IMR-90 (cell line): ENCODE measurements at regions not wholly inside any gene's neighbourhood (a gene's known extent, or its start where the extent isn't known, plus 50 kb on each side); places are given as distances from the start of the nearest gene placed in this dataset.

Experiments used
- ATAC-seq: fragments of 200-7000 bp; cut with Tn5 transposase; 2 replicates; pipeline ENCODE4 v1.9.1; 2020; ENCODE audit warnings: low read depth, mild to moderate bottlenecking, moderate library complexity
- BruUV-seq: library from RNA; stranded (reverse); fragments of 400-500 nt; replicated peaks from 2 replicates; lab custom pipeline; 2021; lab: Mats Ljungman, UMichigan
- CTCF ChIA-PET: fragments of 300-600 bp; formaldehyde crosslinking; extraction: SDS; loops from one replicate; lab custom pipeline; 2021; ENCODE audit warnings: antibody characterized with exemption; lab: Yijun Ruan, JAX
- POLR2A ChIA-PET: fragments of 300-600 bp; sonication (Branson Sonifier 250); formaldehyde crosslinking; loops from one replicate; lab custom pipeline; 2022; ENCODE audit warnings: antibody characterized with exemption; ENCODE audit not compliant: unreplicated experiment; lab: Charles Lee
- DNase-seq: peaks from one replicate; pipeline ENCODE4 v3.0.0; 2013
- H2AFZ ChIP-seq: replicated peaks from 2 replicates; pipeline ENCODE3; 2013; ENCODE audit warnings: low read length, mild to moderate bottlenecking; ENCODE audit not compliant: poor library complexity
- H2AK5ac ChIP-seq: 2 replicates; pipeline ENCODE4 v1.6.1; 2013; ENCODE audit warnings: low read depth, low read length, inconsistent platforms
- H2AK9ac ChIP-seq: replicated peaks from 2 replicates; pipeline ENCODE3; 2013; ENCODE audit warnings: mild to moderate bottlenecking, low read depth, low read length, moderate library complexity; ENCODE audit not compliant: poor library complexity
- H2BK120ac ChIP-seq: 2 replicates; pipeline ENCODE4 v1.6.1; 2013; ENCODE audit warnings: low read depth, low read length, inconsistent platforms
- H2BK15ac ChIP-seq: 3 replicates; pipeline ENCODE4 v1.6.1; 2013; ENCODE audit warnings: low read depth, low read length, inconsistent platforms
- H2BK20ac ChIP-seq: 2 replicates; pipeline ENCODE4 v1.6.1; 2013; ENCODE audit warnings: low read depth, mild to moderate bottlenecking, inconsistent platforms, low read length, moderate library complexity
- H2BK5ac ChIP-seq: 2 replicates; pipeline ENCODE4 v1.6.1; 2013; ENCODE audit warnings: mild to moderate bottlenecking, low read depth, low read length, inconsistent platforms; ENCODE audit not compliant: poor library complexity, severe bottlenecking
- H3K14ac ChIP-seq: replicated peaks from 2 replicates; pipeline ENCODE4 v1.6.1; 2013; ENCODE audit warnings: low read depth, low read length, inconsistent platforms
- H3K18ac ChIP-seq: 2 replicates; pipeline ENCODE4 v1.6.1; 2013; ENCODE audit warnings: low read depth, low read length, control low read depth
- H3K23ac ChIP-seq: 2 replicates; pipeline ENCODE4 v1.6.1; 2013; ENCODE audit warnings: low read depth, low read length, inconsistent platforms
- H3K27ac ChIP-seq: 2 replicates; pipeline ENCODE4 v1.5.1; 2013; ENCODE audit warnings: mild to moderate bottlenecking, control low read depth, low read length; ENCODE audit not compliant: insufficient read depth
- H3K27me3 ChIP-seq: 2 replicates; pipeline ENCODE4 v1.6.1; 2013; ENCODE audit warnings: low read length; ENCODE audit not compliant: control insufficient read depth, insufficient read depth
- H3K36me3 ChIP-seq: 2 replicates; pipeline ENCODE4 v1.6.1; 2013; ENCODE audit warnings: low read length, mixed read lengths; ENCODE audit not compliant: control insufficient read depth, insufficient read depth
- H3K4ac ChIP-seq: 2 replicates; pipeline ENCODE4 v1.6.1; 2013; ENCODE audit warnings: low read depth, low read length, inconsistent platforms
- H3K4me1 ChIP-seq: 2 replicates; pipeline ENCODE4 v1.6.1; 2013; ENCODE audit warnings: low read length, mixed read lengths; ENCODE audit not compliant: control insufficient read depth, insufficient read depth
- H3K4me2 ChIP-seq: 2 replicates; pipeline ENCODE4 v1.6.1; 2013; ENCODE audit warnings: low read depth, mild to moderate bottlenecking, control low read depth, low read length, moderate library complexity
- H3K4me3 ChIP-seq: 2 replicates; pipeline ENCODE4 v1.5.1; 2013; ENCODE audit warnings: low read depth, mild to moderate bottlenecking, control low read depth, low read length, moderate library complexity; ENCODE audit not compliant: insufficient read depth
- H3K56ac ChIP-seq: 2 replicates; pipeline ENCODE4 v1.6.1; 2013; ENCODE audit warnings: low read length, inconsistent platforms; ENCODE audit not compliant: insufficient read depth; ENCODE audit errors: extremely low read depth
- H3K79me1 ChIP-seq, 2 experiments: 2 replicates each; pipeline ENCODE4 v1.6.1; 2013; ENCODE audit warnings: low read length in 2 of 2, inconsistent platforms in 1 of 2, low read depth in 1 of 2
- H3K9ac ChIP-seq: 2 replicates; pipeline ENCODE4 v1.6.1; 2013; ENCODE audit warnings: low read depth, low read length, control low read depth
- H3K9me1 ChIP-seq: 2 replicates; pipeline ENCODE4 v1.6.1; 2013; ENCODE audit warnings: low read length, inconsistent platforms; ENCODE audit not compliant: insufficient read depth
- H3K9me3 ChIP-seq: 2 replicates; pipeline ENCODE4 v1.6.1; 2013; ENCODE audit warnings: low read length; ENCODE audit not compliant: control insufficient read depth, insufficient read depth
- H4K20me1 ChIP-seq: 2 replicates; pipeline ENCODE4 v1.6.1; 2013; ENCODE audit warnings: low read length, inconsistent platforms; ENCODE audit not compliant: insufficient read depth
- H4K5ac ChIP-seq: 2 replicates; pipeline ENCODE4 v1.6.1; 2013; ENCODE audit warnings: mild to moderate bottlenecking, low read depth, low read length, control low read depth
- H4K8ac ChIP-seq, 2 experiments: 2 replicates each; pipeline ENCODE4 v1.6.1; 2013; ENCODE audit warnings: low read depth in 2 of 2, low read length in 2 of 2, control low read depth in 1 of 2, inconsistent platforms in 1 of 2
- H4K91ac ChIP-seq: 2 replicates; pipeline ENCODE4 v1.6.1; 2013; ENCODE audit warnings: low read depth, low read length, inconsistent platforms; ENCODE audit not compliant: insufficient read depth
- CTCF ChIP-seq: conservative IDR thresholded peaks from 2 replicates; pipeline ENCODE4 v1.5.1; 2012; ENCODE audit warnings: mild to moderate bottlenecking, low read depth, low read length, improper control_type of control experiment
- FOS ChIP-seq: fragments of 150-350 bp; IDR thresholded peaks from 2 replicates; pipeline ENCODE4 v1.6.1; 2016; ENCODE audit warnings: low read depth, low read length
- MAZ ChIP-seq: IDR thresholded peaks from 2 replicates; pipeline ENCODE4 v1.6.1; 2012; ENCODE audit warnings: low read depth, mild to moderate bottlenecking, low read length, improper control_type of control experiment, moderate library complexity, borderline replicate concordance
- POLR2A ChIP-seq: IDR thresholded peaks from 2 replicates; pipeline ENCODE4 v1.6.1; 2012; ENCODE audit warnings: mild to moderate bottlenecking, low read depth, low read length
- RAD21 ChIP-seq: IDR thresholded peaks from 2 replicates; pipeline ENCODE4 v1.6.1; 2012; ENCODE audit warnings: low read length, improper control_type of control experiment
- RCOR1 ChIP-seq: IDR thresholded peaks from 2 replicates; pipeline ENCODE4 v1.6.1; 2012; ENCODE audit warnings: mild to moderate bottlenecking, low read length, improper control_type of control experiment; ENCODE audit not compliant: insufficient replicate concordance
- SMC3 ChIP-seq: fragments of 150-350 bp; IDR thresholded peaks from 2 replicates; pipeline ENCODE4 v1.6.1; 2016; ENCODE audit warnings: low read depth, mild to moderate bottlenecking, antibody characterized with exemption, low read length, moderate library complexity
- USF2 ChIP-seq: fragments of 150-350 bp; IDR thresholded peaks from 2 replicates; pipeline ENCODE4 v1.6.1; 2017; ENCODE audit warnings: mild to moderate bottlenecking, antibody characterized with exemption, low read length, low read depth
- WGBS, 2 experiments: methylation state at CpG; one replicate each; pipeline versions ENCODE4 v1.1.5 to v1.1.7; 2013; ENCODE audit warnings: missing lambda C conversion rate in 2 of 2; ENCODE audit not compliant: insufficient read length in 1 of 2; ENCODE audit errors: extremely low coverage in 2 of 2; 5-methylcytosine and 5-hydroxymethylcytosine counted together
- dilution Hi-C: fragments of 300-500 bp; cut with HindIII; formaldehyde crosslinking; loops from one replicate; pipeline ENCODE4 v1.14.3; 2018; ENCODE audit warnings: low sequenced_read_pairs; ENCODE audit not compliant: unreplicated experiment
- in situ Hi-C: fragments of 300-500 bp; cut with MboI; formaldehyde crosslinking; loops from 3 replicates; pipeline ENCODE4 v1.14.3; 2019; ENCODE audit warnings: low sequenced_read_pairs, inconsistent platforms, mixed read lengths
- intact Hi-C: fragments of 100-400 bp; cut with micrococcal nuclease; formaldehyde crosslinking; loops from 2 replicates; pipeline ENCODE4 v1.10.0; 2022

- dilution Hi-C loops = no loop called here
- Histone ChIP-seq H2AFZ (no peak overlapping the region), H4K91ac (no peak overlapping the region), H3K4me3 (no peak overlapping the region), H2AK5ac (no peak overlapping the region), H4K8ac (no peak overlapping the region), H2BK5ac (no peak overlapping the region), H3K9ac (no peak overlapping the region), H3K27me3 (no peaks in the 10 kb centered on the region), H2BK15ac (no peak overlapping the region), H2AK9ac (peak overlapping the region; percentile 59), H3K4me2 (no peak overlapping the region), H3K23ac (no peak overlapping the region), H3K14ac (no peak overlapping the region), H3K27ac (no peak overlapping the region), H3K9me3 (peaks cover 2% of the 10 kb centered on the region; the same call in 1 of the 2 replicates), H4K5ac (no peak overlapping the region), H3K18ac (no peak overlapping the region), H3K4me1 (no peaks in the 10 kb centered on the region), H2BK120ac (no peak overlapping the region), H3K9me1 (no peaks in the 10 kb centered on the region), H3K4ac (no peak overlapping the region), H4K20me1 (no peaks in the 10 kb centered on the region), H3K79me1 (no peaks in the 10 kb centered on the region), H3K36me3 (no peaks in the 10 kb centered on the region), H2BK20ac (no peak overlapping the region), H3K56ac (no peak overlapping the region)
- intact Hi-C loops = loop anchor here (2.0 to 5.0 kb wide), 3 partner anchors 86 to 530 kb away; no protein-coding TSS in a partner anchor
- ATAC-seq (no peak), DNase-seq (no peak)
- 20% methylated on average over 1 of the region's 3 CpGs; no CpG with 5 or more reads in 1 of the 2 experiments for WGBS, 2 experiments
- in situ Hi-C loops = loop anchor here (10.0 kb wide), 1 partner anchor 378 kb away; no protein-coding TSS in a partner anchor
- TF ChIP-seq SMC3 (no peak), USF2 (no peak), POLR2A (no peak), FOS (no peak), RAD21 (no peak), RCOR1 (no peak), CTCF (no peak), MAZ (no peak)
- ChIA-PET CTCF (interaction anchor here (1.2 kb wide), 1 partner anchor 373 kb away, joined by 5 read pairs; no protein-coding TSS in a partner anchor), POLR2A (no interaction called here)
- no TSS peak for BruUV-seq
Observed at GRCh38 chr16:79996321-79996720, 395.8 kb upstream of the MAF start.
